ENCODE measurements at regions not wholly inside any gene's neighbourhood (a gene's known extent, or its start where the extent isn't known, plus 50 kb on each side); places are given as distances from the start of the nearest gene placed in this dataset.

DNA sequence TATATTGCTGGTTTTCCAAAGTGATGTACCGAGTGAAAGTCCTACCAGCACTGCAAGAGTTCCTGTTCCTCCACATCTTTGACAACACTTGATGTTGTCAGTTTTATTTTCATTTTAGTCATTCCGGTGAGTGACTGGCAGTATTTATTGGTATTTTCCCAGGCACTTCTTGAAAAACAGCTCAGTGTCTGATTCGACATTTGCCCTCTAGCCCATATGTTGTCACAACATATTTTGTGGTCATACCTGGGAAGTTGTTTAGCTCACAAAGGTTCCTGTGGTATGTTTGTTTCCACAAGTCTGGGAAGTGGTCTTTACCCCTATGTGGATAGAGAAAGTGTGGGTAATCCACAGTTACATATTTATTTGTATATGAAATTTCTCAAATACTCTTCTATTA lies 463.6 kb downstream of the HAPSTR1 start:
- 95% methylated on average over 3 of the region's 3 CpGs for WGBS, 2 donors
- no peak for ATAC-seq (ENCODE audit: insufficient read depth, low FRiP score)

DNA sequence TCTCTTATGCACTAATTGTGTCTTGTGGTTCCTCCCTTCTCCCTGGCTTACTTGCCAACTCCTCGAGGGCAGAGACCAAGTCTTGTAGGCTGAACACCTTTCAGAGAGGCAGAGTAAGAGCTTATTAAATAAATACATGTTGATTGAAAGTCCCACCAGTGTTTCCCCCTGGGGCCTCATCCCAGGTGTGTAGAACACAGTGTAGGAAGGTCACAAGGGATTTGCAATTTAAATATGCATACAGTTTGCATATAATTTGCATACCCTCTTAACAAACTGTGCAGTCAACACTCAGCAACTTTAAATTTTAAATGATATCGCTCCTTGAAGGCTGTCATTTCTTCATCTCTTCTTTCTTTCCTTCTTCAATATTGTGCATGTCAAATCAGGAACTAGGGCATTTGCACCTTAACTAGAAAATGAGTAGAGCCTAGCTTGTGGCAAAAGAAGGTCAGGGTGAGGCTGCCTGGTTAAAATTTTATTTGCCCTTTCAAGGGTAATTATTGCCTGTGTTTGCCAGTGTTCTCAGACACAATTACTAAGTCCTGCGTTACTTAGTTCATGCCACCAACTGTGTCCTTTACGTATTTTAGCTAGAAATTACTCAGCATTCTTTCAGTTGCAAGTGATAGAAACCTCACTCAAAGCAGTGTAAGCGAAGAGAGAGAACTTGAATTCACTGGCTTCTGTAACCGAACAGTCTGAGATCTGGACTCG lies 465.7 kb downstream of the HAPSTR1 start:
- DNase-seq (no peak), ATAC-seq (ENCODE audit: insufficient read depth, low FRiP score) (no peak)
- H3K4me3 ChIP-seq, result no peak overlapping the region
- TF ChIP-seq, protein P1, sequence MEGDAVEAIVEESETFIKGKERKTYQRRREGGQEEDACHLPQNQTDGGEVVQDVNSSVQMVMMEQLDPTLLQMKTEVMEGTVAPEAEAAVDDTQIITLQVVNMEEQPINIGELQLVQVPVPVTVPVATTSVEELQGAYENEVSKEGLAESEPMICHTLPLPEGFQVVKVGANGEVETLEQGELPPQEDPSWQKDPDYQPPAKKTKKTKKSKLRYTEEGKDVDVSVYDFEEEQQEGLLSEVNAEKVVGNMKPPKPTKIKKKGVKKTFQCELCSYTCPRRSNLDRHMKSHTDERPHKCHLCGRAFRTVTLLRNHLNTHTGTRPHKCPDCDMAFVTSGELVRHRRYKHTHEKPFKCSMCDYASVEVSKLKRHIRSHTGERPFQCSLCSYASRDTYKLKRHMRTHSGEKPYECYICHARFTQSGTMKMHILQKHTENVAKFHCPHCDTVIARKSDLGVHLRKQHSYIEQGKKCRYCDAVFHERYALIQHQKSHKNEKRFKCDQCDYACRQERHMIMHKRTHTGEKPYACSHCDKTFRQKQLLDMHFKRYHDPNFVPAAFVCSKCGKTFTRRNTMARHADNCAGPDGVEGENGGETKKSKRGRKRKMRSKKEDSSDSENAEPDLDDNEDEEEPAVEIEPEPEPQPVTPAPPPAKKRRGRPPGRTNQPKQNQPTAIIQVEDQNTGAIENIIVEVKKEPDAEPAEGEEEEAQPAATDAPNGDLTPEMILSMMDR (IDR thresholded peaks at IDR 0.05; ENCODE audit: control extremely low read depth, extremely low read depth), result no peak
- no peaks in the 10 kb centered on the region for H3K9me3 ChIP-seq (ENCODE audit: control insufficient read depth in 4 of 4, insufficient read depth in 3 of 4, low read length in 3 of 4)
- H3K9ac ChIP-seq (ENCODE audit: insufficient read depth in 1 of 2, low read length in 2 of 2), result no peak overlapping the region
- H3K27me3 ChIP-seq (ENCODE audit: control insufficient read depth in 3 of 3, insufficient read depth in 3 of 3, low read length in 2 of 3), result no peaks in the 10 kb centered on the region
- no peaks in the 10 kb centered on the region for H3K4me1 ChIP-seq (ENCODE audit: control insufficient read depth in 5 of 5, insufficient read depth in 5 of 5, low read length in 5 of 5)
- 84% methylated on average over 7 of the region's 7 CpGs for WGBS, 2 donors
- H3K27ac ChIP-seq (ENCODE audit: low read depth in 1 of 2, low read length in 1 of 2), result no peak overlapping the region
- no peaks in the 10 kb centered on the region for H3K36me3 ChIP-seq (ENCODE audit: control insufficient read depth in 4 of 4, insufficient read depth in 4 of 4, low read length in 4 of 4)

More for the DNA sequence above, 463.6 kb downstream of the HAPSTR1 start:
- no peaks in the 10 kb centered on the region for H3K27me3 ChIP-seq (ENCODE audit: control insufficient read depth in 3 of 3, insufficient read depth in 3 of 3, low read length in 2 of 3)
- no peak overlapping the region for H3K27ac ChIP-seq (ENCODE audit: low read depth in 1 of 2, low read length in 1 of 2)
- DNase-seq, result no peak
- H3K9ac ChIP-seq (ENCODE audit: insufficient read depth in 1 of 2, low read length in 2 of 2), result no peak overlapping the region
- H3K4me3 ChIP-seq, result no peak overlapping the region
- H3K36me3 ChIP-seq (ENCODE audit: control insufficient read depth in 4 of 4, insufficient read depth in 4 of 4, low read length in 4 of 4), result no peaks in the 10 kb centered on the region
- H3K4me1 ChIP-seq (ENCODE audit: control insufficient read depth in 5 of 5, insufficient read depth in 5 of 5, low read length in 5 of 5), result no peaks in the 10 kb centered on the region
- TF ChIP-seq, protein P1 (IDR thresholded peaks at IDR 0.05; ENCODE audit: control extremely low read depth, extremely low read depth), result no peak
- peaks cover 0 to 3% (median 0%) of the 10 kb centered on the region in 4 donors for H3K9me3 ChIP-seq (ENCODE audit: control insufficient read depth in 4 of 4, insufficient read depth in 3 of 4, low read length in 3 of 4)

DNA sequence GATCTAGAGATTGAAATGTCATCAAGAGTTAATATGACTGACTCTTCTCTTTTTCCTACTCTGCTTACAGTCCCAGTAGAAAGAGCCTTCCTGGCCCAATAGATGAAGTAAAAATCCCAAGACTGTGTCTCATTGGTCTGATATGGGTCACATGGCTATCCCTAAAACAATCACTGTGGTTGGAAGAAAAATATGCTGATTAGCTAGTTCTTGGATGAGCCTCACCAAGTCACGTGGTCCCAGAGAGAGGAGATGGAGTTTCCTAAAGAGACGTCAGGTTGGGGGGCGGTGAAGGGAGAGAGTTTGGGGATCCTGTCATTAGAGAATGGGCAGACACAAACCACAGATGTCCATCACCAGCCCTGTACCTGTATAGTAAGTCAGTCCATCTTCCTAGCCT lies 466.3 kb downstream of the HAPSTR1 start:
- 90 to 91% methylated on average over 3 of the region's 3 CpGs for WGBS, 2 donors
- no peak overlapping the region for H3K27ac ChIP-seq (ENCODE audit: low read depth in 1 of 2, low read length in 1 of 2)
- TF ChIP-seq, protein P1 (IDR thresholded peaks at IDR 0.05; ENCODE audit: control extremely low read depth, extremely low read depth), result no peak
- DNase-seq, result no peak
- no peaks in the 10 kb centered on the region for H3K36me3 ChIP-seq (ENCODE audit: control insufficient read depth in 4 of 4, insufficient read depth in 4 of 4, low read length in 4 of 4)
- H3K4me1 ChIP-seq (ENCODE audit: control insufficient read depth in 5 of 5, insufficient read depth in 5 of 5, low read length in 5 of 5), result no peaks in the 10 kb centered on the region
- H3K9ac ChIP-seq (ENCODE audit: insufficient read depth in 1 of 2, low read length in 2 of 2), result no peak overlapping the region
- no peaks in the 10 kb centered on the region for H3K27me3 ChIP-seq (ENCODE audit: control insufficient read depth in 3 of 3, insufficient read depth in 3 of 3, low read length in 2 of 3)
- H3K9me3 ChIP-seq (ENCODE audit: control insufficient read depth in 4 of 4, insufficient read depth in 3 of 4, low read length in 3 of 4), result no peaks in the 10 kb centered on the region
- H3K4me3 ChIP-seq, result no peak overlapping the region
- ATAC-seq (ENCODE audit: insufficient read depth, low FRiP score), result no peak

DNA sequence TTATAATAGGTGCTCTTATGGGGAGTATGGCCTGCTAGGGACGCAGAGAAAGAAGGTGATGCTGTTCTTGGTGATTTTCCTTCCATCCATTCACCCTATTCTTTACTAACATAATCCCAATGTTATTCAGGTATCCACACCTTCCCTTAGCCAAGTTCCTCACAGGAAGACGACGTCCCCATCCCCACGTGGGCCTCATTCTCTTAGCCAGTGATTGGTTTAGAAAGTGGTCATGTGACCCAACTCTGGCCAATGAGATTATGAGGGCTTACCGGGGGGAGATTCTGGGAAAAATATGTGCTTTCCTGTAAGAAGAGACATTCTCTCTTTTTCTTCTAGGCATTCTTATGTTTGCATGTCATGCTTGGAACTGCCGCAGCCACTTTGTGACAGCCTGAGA lies 474.7 kb downstream of the HAPSTR1 start:
- 91 to 92% methylated on average over 6 of the region's 6 CpGs for WGBS, 2 donors
- no peak for ATAC-seq (ENCODE audit: insufficient read depth, low FRiP score)
- no peaks in the 10 kb centered on the region for H3K27me3 ChIP-seq (ENCODE audit: control insufficient read depth in 3 of 3, insufficient read depth in 3 of 3, low read length in 2 of 3)

More for the DNA sequence above, 474.7 kb downstream of the HAPSTR1 start:
- H3K4me1 ChIP-seq (ENCODE audit: control insufficient read depth in 5 of 5, insufficient read depth in 5 of 5, low read length in 5 of 5), result no peaks in the 10 kb centered on the region
- no peak for DNase-seq
- no peak overlapping the region for H3K4me3 ChIP-seq
- TF ChIP-seq, protein P1 (IDR thresholded peaks at IDR 0.05; ENCODE audit: control extremely low read depth, extremely low read depth), result no peak
- no peaks in the 10 kb centered on the region for H3K9me3 ChIP-seq (ENCODE audit: control insufficient read depth in 4 of 4, insufficient read depth in 3 of 4, low read length in 3 of 4)
- no peaks in the 10 kb centered on the region for H3K36me3 ChIP-seq (ENCODE audit: control insufficient read depth in 4 of 4, insufficient read depth in 4 of 4, low read length in 4 of 4)
- no peak overlapping the region for H3K9ac ChIP-seq (ENCODE audit: insufficient read depth in 1 of 2, low read length in 2 of 2)
- H3K27ac ChIP-seq (ENCODE audit: low read depth in 1 of 2, low read length in 1 of 2), result no peak overlapping the region
